ENCODE measurements at regions not wholly inside any gene's neighbourhood (a gene's known extent, or its start where the extent isn't known, plus 50 kb on each side); places are given as distances from the start of the nearest gene placed in this dataset.

- Histone ChIP-seq H3K27me3 (peaks cover 0 to 2% (median 0%) of the 10 kb centered on the region in 9 donors), H3K9me3 (no peaks in the 10 kb centered on the region), H3K4me1 (no peaks in the 10 kb centered on the region), H3K27ac (no peak overlapping the region), H3K36me3 (no peaks in the 10 kb centered on the region), H3K4me3 (no peak overlapping the region)
- DNase-seq (no peak), ATAC-seq (no peak)
- intact Hi-C loops (cut with DNase I) = no loop called here
- TF ChIP-seq POLR2A (IDR thresholded peaks at IDR 0.05) (no peak), CTCF (IDR thresholded peaks at IDR 0.05) (no peak)
Observed at GRCh38 chr14:65943150-65943549, 530.6 kb downstream of the FUT8 start.

GRCh38 chr14:65943916-65944410 lies 531.4 kb downstream of the FUT8 start:
- ATAC-seq (no peak), DNase-seq (no peak)
- intact Hi-C loops (cut with DNase I) = no loop called here
- H3K4me1 ChIP-seq = no peaks in the 10 kb centered on the region
- H3K36me3 ChIP-seq = no peaks in the 10 kb centered on the region
- no peak for TF ChIP-seq POLR2A (IDR thresholded peaks at IDR 0.05)
- TF ChIP-seq CTCF (IDR thresholded peaks at IDR 0.05) = no peak
- H3K27ac ChIP-seq = no peak overlapping the region
- H3K27me3 ChIP-seq = peaks cover 0 to 2% (median 0%) of the 10 kb centered on the region in 9 donors
- 87 to 92% (median 88%) methylated on average over 5 of the region's 5 CpGs for WGBS, 4 donors
- H3K4me3 ChIP-seq = no peak overlapping the region
- no peaks in the 10 kb centered on the region for H3K9me3 ChIP-seq

- H3K9me3 ChIP-seq = no peaks in the 10 kb centered on the region
- H3K27me3 ChIP-seq = peaks cover 0 to 3% (median 0%) of the 10 kb centered on the region in 9 donors
- intact Hi-C loops (cut with DNase I) = no loop called here
- ATAC-seq (no peak), DNase-seq (no peak)
- H3K27ac ChIP-seq = no peak overlapping the region
- H3K36me3 ChIP-seq = no peaks in the 10 kb centered on the region
- WGBS, 4 donors = 78 to 92% (median 81%) methylated on average over 3 of the region's 3 CpGs
- H3K4me3 ChIP-seq = no peak overlapping the region
- TF ChIP-seq POLR2A (IDR thresholded peaks at IDR 0.05) = no peak
- no peak for TF ChIP-seq CTCF (IDR thresholded peaks at IDR 0.05)
- peaks cover 0 to 7% (median 0%) of the 10 kb centered on the region in 12 donors for H3K4me1 ChIP-seq
Observed at GRCh38 chr14:65945327-65945726, 532.8 kb downstream of the FUT8 start.

- ATAC-seq (no peak), DNase-seq (no peak)
- Histone ChIP-seq H3K36me3 (no peaks in the 10 kb centered on the region), H3K4me1 (peaks cover 0 to 7% (median 0%) of the 10 kb centered on the region in 12 donors), H3K4me3 (no peak overlapping the region), H3K9me3 (no peaks in the 10 kb centered on the region), H3K27me3 (peaks cover 0 to 11% (median 0%) of the 10 kb centered on the region in 9 donors), H3K27ac (no peak overlapping the region)
- WGBS, 4 donors = 77 to 89% (median 84%) methylated on average over 4 of the region's 4 CpGs
- intact Hi-C loops (cut with DNase I) = no loop called here
- TF ChIP-seq CTCF (IDR thresholded peaks at IDR 0.05) = no peak
- TF ChIP-seq POLR2A (IDR thresholded peaks at IDR 0.05) = no peak
Observed at GRCh38 chr14:65946494-65946893, 534.0 kb downstream of the FUT8 start.
